Activated naive CD8-positive, alpha-beta T cell (primary cell): ENCODE measurements at regions not wholly inside any gene's neighbourhood (a gene's known extent, or its start where the extent isn't known, plus 50 kb on each side); places are given as distances from the start of the nearest gene placed in this dataset.

Experiments
- H3K27ac Mint-ChIP-seq: one replicate; pipeline ENCODE4 v1.8.0; 2021; ENCODE audit warnings: mixed read lengths
- H3K27me3 Mint-ChIP-seq: one replicate; pipeline ENCODE4 v1.8.0; 2021; ENCODE audit warnings: mixed read lengths
- H3K36me3 Mint-ChIP-seq: one replicate; pipeline ENCODE4 v1.8.0; 2021; ENCODE audit warnings: mixed read lengths
- H3K4me1 Mint-ChIP-seq: one replicate; pipeline ENCODE4 v1.8.0; 2021; ENCODE audit warnings: low read depth, mixed read lengths
- H3K4me3 Mint-ChIP-seq: one replicate; pipeline ENCODE4 v1.8.0; 2021; ENCODE audit warnings: mild to moderate bottlenecking, mixed read lengths
- H3K9me3 Mint-ChIP-seq: one replicate; pipeline ENCODE4 v1.8.0; 2021; ENCODE audit warnings: low read depth, mixed read lengths

DNA sequence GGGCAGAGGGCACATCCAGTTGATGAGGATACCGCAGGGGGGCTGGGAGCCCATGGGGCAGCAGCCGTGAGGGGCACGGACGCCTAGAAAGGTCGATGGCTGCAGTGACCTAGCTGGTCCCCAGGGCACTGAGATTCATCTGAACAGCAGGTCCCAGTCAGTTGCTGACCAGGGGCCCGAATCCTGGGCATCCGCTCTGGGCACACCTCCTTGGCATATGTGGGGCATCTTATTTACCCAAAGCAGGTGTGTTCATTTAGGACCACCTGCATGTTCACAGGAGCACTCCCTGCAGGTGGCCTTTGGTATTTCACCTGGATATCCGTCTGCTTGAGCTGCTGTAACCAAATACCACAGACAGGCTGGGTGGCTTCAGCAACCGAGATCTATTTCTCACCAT, 72.0 kb upstream of the ODC1 start:
- H3K9me3 Mint-ChIP-seq: peaks cover 9% of the 10 kb centered on the region
- H3K4me1 Mint-ChIP-seq: no peaks in the 10 kb centered on the region
- no peaks in the 10 kb centered on the region for H3K27me3 Mint-ChIP-seq
- H3K4me3 Mint-ChIP-seq: no peak overlapping the region
- H3K27ac Mint-ChIP-seq: no peak overlapping the region
- H3K36me3 Mint-ChIP-seq: peaks cover 5% of the 10 kb centered on the region

DNA sequence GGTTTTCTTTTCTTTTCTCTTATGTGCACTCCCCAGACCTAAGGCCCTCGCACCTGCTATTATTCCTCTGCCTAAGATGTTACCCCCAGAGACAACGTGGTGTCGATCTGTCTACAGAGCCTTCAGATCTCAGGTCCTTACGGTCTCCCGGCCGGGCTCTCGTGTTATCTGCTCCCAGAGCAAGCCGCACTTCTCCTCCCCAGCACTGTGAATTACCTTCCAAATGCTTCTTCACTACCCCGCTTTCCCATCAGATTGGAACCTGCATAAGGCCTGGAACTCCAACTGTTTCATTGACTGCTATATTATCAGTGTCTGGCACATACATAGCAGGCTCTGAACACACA, 71.2 kb upstream of the ODC1 start:
- peaks cover under 1% of the 10 kb centered on the region for H3K4me1 Mint-ChIP-seq
- H3K4me3 Mint-ChIP-seq: no peak overlapping the region
- no peaks in the 10 kb centered on the region for H3K27me3 Mint-ChIP-seq

DNA sequence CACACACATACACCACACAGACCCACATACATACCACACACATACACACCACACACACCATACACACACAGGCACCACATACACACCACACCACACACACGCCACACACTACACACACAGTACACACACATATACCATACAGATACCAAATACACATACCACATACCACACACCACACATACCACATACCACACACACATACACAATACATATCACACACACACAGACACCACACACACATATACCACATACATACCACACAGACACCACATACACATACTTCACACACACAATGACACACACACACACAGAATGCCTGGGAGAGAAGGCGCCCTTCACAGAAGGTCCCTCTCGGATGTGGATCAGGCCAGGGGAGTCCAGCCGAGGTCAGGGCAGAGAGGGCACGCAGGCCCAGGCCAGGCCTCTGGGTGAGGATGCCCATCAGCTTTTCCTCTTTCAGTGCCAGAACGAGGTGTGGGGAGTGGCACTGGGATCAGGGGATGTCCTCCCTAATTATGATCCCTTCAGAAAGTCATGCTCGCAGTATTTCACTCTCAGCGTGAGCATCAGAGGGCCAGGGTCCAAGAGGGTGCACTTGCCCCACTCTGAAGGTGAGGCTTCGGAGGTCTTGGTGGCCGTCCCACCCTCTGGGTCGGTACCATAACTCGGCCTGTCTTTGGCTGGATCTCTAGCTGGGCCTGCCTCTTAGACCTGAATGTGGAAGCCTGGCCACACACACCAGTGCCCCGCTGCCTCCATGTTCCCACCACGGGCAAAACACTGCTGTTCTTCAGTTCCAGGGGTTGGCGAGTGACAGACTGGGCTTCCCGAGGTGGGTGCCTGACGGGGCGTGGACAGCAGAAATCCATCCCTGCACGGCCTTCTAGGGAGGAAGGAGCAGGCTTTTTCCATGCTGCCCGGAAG, 70.6 kb upstream of the ODC1 start:
- Mint-ChIP-seq H3K4me1 (peaks cover 6% of the 10 kb centered on the region), H3K36me3 (peaks cover 8% of the 10 kb centered on the region), H3K9me3 (peaks cover 16% of the 10 kb centered on the region), H3K27me3 (no peaks in the 10 kb centered on the region), H3K27ac (no peak overlapping the region), H3K4me3 (no peak overlapping the region)

More for the DNA sequence above, 71.2 kb upstream of the ODC1 start:
- Mint-ChIP-seq H3K36me3 (peaks cover 8% of the 10 kb centered on the region), H3K9me3 (peaks cover 16% of the 10 kb centered on the region), H3K27ac (no peak overlapping the region)

DNA sequence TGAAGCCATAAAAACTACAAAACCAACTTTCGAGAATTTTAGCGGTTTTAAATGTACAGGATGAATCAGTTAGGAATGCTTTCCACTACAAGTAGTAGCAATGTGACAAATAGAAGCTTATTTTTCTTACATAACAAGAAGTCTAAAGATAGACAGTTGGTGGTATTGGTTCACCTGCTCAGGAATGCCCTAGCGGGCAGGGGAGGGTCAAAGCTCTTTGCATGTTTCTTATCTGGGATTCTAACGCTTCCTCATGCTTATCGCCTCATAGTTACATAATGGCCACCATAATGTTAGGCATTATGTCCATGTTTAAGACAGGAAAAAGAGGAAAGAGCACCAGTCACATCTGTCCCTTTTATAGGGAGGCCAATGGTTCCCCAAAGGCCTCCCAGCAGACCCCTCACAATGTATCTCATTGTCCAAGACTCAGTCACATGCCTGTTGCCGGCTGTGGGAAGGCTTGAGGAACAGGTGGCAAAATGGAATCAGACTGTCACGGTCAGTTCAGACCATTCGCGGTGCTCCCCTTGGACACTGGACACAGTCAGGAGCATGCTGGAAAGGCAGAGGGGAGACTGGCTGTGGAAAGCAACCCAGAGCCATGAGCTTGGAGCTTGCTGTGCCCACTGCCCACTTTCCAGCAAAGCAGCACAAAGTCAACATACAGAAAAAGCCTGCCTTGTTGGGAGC, 69.4 kb upstream of the ODC1 start:
- no peak overlapping the region for H3K4me3 Mint-ChIP-seq
- peaks cover 8% of the 10 kb centered on the region for H3K36me3 Mint-ChIP-seq
- no peaks in the 10 kb centered on the region for H3K27me3 Mint-ChIP-seq
- peaks cover 6% of the 10 kb centered on the region for H3K4me1 Mint-ChIP-seq
- peaks cover 16% of the 10 kb centered on the region for H3K9me3 Mint-ChIP-seq
- no peak overlapping the region for H3K27ac Mint-ChIP-seq

DNA sequence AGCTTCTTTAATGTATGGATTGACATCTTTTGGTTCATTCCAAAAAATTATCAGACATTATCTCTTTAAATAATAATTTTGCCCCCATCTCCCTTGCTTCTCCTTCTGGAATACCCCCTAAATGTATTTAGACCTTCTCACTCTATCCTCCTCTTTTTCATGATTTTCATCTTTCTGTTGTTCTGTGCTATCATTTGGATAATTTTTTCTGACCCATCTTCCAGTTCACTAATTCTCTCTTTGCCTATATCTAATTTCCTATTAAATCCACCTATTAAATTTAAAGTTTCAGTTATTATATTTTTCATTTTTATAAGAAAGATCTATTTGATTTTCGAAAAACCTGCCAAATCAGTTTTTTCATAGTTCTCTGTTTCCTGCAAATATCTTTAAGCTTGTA, 67.8 kb upstream of the ODC1 start:
- Mint-ChIP-seq H3K27ac (no peak overlapping the region), H3K4me3 (no peak overlapping the region), H3K36me3 (peaks cover 8% of the 10 kb centered on the region), H3K9me3 (peaks cover 16% of the 10 kb centered on the region), H3K4me1 (peaks cover 6% of the 10 kb centered on the region), H3K27me3 (no peaks in the 10 kb centered on the region)

DNA sequence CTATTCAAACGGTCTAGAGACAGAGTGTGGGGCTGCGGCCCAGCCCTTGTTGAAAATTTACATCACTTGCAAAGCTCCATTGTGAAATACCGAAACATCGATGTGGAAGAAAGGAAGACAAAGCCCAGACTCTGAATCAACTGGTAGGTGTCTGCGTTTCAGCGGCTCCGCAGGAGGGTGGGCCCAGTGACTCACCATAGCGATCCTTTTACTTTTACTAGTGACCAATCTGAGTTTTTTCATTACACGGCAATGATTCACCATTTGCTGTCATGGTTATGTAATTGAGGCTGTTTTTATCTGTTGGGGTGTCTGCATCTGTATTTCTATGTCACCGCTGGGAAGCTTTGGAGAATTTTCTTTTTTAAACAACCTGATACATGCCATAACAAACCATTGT, 66.6 kb upstream of the ODC1 start:
- Mint-ChIP-seq H3K27ac (no peak overlapping the region), H3K9me3 (peaks cover 16% of the 10 kb centered on the region), H3K36me3 (peaks cover 8% of the 10 kb centered on the region), H3K27me3 (no peaks in the 10 kb centered on the region), H3K4me1 (peaks cover 6% of the 10 kb centered on the region), H3K4me3 (no peak overlapping the region)

DNA sequence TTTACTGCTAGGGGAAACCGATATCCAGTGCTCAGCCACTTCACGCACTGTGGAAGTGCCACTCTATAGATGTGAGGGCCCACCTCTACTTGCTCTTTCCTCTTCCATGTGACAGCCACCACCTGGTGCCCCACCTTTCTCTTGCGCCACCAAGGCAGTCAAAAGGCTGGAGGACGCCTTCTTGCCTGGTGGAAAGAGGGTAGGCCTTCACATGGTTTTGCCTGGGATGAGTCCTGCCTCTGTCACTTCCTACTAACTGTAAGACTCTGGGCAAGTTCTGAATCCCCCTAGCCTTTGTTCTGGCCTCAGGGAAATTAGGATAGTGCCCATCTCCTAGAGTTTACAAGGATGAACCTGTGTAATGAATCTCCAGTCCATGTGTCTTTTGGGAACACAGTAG, 66.1 kb upstream of the ODC1 start:
- Mint-ChIP-seq H3K4me3 (no peak overlapping the region), H3K27me3 (no peaks in the 10 kb centered on the region), H3K4me1 (peaks cover 6% of the 10 kb centered on the region), H3K27ac (no peak overlapping the region), H3K36me3 (peaks cover 8% of the 10 kb centered on the region), H3K9me3 (peaks cover 16% of the 10 kb centered on the region)

DNA sequence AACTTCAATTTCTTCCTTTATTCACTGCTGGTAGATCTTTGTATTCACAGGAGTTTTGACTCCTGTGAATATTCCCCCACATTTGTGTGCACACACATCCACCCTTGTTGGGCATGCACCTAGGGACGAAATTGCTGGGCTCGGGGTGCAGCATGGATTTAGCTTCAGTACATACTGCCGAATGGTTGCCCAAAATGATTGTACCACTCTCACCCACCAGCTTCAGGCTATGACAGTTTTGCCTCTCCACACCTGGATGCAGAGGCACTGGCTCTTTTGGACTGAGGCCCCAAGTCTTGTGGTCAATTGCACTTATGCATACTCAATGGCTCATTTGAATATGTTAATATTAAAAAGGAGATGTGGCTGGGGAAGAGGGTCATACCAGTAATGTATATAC, 65.1 kb upstream of the ODC1 start:
- peaks cover 6% of the 10 kb centered on the region for H3K4me1 Mint-ChIP-seq
- H3K27me3 Mint-ChIP-seq: no peaks in the 10 kb centered on the region
- no peak overlapping the region for H3K27ac Mint-ChIP-seq
- H3K36me3 Mint-ChIP-seq: peaks cover 8% of the 10 kb centered on the region
- peaks cover 16% of the 10 kb centered on the region for H3K9me3 Mint-ChIP-seq
- no peak overlapping the region for H3K4me3 Mint-ChIP-seq

DNA sequence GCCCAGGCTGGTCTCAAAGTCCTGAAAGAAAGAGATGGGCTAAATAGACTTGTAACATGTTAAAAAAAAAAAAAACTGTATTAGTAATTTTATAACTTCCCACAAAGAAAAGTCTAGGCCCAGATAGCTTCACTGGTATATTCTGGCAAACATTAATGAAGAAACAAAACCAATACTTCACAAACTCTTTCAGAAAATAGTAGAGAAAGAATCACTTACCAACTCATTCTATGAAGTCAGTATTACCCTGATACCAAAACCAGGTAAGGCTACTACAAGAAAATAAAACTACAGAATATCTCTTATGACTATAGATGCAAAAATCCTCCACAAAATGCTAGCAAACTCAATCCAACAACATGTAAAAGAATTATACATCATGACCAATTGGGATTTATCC, 59.9 kb upstream of the ODC1 start:
- Mint-ChIP-seq H3K36me3 (no peaks in the 10 kb centered on the region), H3K4me1 (no peaks in the 10 kb centered on the region), H3K27me3 (no peaks in the 10 kb centered on the region), H3K27ac (no peak overlapping the region), H3K9me3 (no peaks in the 10 kb centered on the region), H3K4me3 (no peak overlapping the region)

DNA sequence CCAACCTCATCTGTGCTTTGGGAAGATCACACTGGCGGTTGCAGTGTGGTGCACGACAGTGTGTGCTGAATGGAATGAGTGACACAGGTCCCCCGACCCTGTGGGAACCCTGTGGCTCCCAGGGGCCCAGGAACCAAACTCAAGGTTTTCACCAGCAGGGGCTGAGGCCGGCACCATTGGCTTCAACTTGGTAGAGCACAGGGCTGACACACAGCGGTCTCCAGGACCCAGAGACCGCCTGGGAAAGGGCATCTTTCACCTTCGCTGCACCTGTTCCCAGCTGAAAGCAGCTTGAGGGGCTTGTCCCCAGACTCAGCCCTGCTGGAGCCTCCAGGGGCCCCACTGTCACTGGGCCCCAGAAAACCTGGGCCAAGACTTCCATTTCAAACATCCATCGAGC, 59.0 kb upstream of the ODC1 start:
- no peaks in the 10 kb centered on the region for H3K9me3 Mint-ChIP-seq
- H3K4me1 Mint-ChIP-seq: no peaks in the 10 kb centered on the region
- peaks cover 2% of the 10 kb centered on the region for H3K36me3 Mint-ChIP-seq
- no peaks in the 10 kb centered on the region for H3K27me3 Mint-ChIP-seq
- H3K27ac Mint-ChIP-seq: no peak overlapping the region
- no peak overlapping the region for H3K4me3 Mint-ChIP-seq

DNA sequence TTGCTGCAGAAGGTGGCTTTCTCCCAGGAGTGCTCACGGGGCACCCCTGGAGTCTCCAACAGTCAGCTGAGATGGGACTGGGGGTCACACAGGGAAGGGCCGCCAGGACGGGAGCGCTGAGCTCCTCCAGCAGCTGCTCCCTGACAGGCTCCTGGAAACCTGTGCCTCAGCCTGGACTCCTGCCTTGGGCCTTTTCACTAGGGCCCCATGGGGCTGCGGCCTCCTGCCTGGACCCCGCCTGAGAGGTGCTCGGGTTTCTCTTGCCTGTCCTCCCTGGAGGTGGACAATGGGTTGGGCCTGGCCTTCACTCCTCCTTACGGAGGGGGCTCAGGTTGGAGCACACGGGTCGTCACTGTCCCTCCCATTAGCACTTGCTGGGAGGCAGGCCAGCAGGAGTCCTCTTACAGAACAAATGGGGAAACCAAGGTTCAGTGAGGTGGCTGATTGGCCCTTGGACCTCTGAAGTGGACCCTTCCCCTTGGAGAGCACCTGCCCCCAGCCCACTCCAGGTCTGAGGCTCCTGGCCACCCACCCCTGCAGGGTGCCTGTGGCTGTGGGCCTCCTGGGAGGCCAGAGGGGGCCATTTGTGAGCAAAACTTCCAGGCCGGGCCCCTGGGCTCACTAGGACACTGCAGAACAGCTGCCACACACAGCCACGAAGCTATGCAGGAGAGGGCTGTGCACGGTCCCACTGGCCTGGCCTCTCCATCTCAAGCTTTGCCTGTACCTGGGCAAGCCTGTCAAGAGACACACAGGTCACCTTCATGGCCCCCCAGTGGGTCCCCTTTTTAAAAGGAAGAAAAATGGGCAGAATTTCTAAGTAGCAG, 57.1 kb upstream of the ODC1 start:
- H3K4me3 Mint-ChIP-seq: no peak overlapping the region
- H3K27ac Mint-ChIP-seq: no peak overlapping the region
- peaks cover 2% of the 10 kb centered on the region for H3K36me3 Mint-ChIP-seq
- H3K4me1 Mint-ChIP-seq: no peaks in the 10 kb centered on the region
- no peaks in the 10 kb centered on the region for H3K9me3 Mint-ChIP-seq
- no peaks in the 10 kb centered on the region for H3K27me3 Mint-ChIP-seq

DNA sequence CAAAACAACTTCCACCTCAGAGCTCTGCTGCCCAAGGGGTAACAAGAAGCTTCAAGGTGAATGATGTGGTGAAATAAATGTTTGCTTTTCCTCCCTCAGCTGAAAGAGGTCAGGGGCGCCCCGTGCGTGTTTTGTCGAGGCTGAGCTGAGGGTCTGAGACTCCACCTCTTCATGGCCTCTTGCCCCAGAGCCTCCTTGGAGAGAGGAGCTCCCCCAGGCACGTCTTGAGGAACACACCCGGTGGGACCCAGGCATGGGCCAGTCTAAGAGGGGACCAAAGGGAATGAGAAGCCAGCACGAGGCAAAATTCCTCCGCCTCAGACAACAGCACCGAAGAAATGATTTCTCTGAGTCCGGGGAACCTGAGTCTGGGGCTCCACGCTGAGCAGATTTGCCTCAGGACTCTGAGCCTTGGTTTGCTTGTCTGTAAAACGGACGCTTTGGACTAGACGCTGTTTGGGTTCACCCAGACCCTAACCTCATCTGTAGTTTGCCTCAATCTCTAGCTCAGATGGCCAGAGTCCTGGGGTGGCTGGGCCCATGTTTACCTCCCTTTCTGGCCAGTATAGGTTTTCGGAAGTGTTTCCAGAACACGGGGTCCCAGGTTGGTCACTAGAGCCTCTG, 56.4 kb upstream of the ODC1 start:
- Mint-ChIP-seq H3K36me3 (peaks cover 2% of the 10 kb centered on the region), H3K4me3 (no peak overlapping the region), H3K4me1 (no peaks in the 10 kb centered on the region), H3K27me3 (no peaks in the 10 kb centered on the region), H3K27ac (no peak overlapping the region), H3K9me3 (no peaks in the 10 kb centered on the region)

DNA sequence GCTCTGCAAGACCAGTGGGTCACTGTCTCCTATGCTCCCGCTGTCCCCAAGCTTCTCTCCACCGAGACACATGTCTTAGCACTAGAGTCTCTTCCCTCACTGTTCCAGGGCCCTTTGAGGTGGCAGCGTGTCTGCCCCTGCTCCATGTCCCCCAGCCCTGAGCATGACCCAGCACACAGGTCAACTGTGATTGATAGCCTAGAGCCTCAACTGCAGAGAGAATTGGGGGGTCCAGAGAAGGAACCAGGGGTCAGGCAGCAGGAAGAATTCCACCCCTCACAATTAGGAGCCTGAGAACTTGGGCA, 54.6 kb upstream of the ODC1 start:
- Mint-ChIP-seq H3K4me3 (no peak overlapping the region), H3K36me3 (peaks cover 2% of the 10 kb centered on the region), H3K27ac (peak overlapping the region; percentile 34), H3K4me1 (peaks cover 4% of the 10 kb centered on the region), H3K9me3 (no peaks in the 10 kb centered on the region), H3K27me3 (no peaks in the 10 kb centered on the region)

DNA sequence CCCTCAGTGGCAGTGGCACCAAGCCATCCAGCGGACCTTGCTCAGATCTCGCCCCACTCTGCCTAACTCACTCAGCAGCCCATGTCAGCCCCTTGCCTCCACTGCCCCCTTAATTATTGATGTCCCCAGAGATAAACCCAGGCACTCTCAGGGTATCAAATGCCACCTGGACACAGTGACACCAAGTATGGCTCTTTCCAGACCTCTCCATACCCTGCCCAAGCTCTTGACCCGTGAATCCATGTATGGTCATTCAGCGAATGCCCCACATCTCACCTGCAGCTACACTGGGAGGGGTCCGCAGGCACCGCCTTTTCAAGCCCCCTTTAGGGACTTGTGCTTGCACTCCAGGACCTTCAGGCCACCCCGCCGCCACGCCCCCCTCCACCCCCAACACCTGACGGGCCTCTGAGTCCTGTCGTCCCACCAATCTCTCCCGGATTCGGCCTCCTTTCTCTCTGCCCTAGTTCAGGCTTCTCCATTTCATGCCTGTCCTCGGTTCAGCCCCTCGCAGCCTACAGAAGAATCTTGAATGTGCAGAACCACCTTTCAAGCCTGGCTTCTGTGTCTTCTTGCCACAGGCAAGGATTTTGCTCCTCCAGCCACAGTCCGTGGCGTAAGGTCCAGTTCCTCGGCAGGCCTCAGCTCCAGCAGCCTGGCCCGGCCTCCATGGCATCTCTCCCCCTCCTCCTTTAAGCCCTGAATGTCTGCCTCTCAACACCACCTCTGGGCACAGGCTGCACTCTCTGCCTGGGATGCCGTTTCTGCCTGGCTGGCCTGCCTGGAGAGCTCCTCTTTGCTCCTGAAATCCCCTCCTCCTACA, 54.1 kb upstream of the ODC1 start:
- H3K27ac Mint-ChIP-seq: peak overlapping the region; percentile 34

More for the DNA sequence above, 54.1 kb upstream of the ODC1 start:
- no peaks in the 10 kb centered on the region for H3K9me3 Mint-ChIP-seq
- no peak overlapping the region for H3K4me3 Mint-ChIP-seq
- H3K4me1 Mint-ChIP-seq: peaks cover 5% of the 10 kb centered on the region
- no peaks in the 10 kb centered on the region for H3K27me3 Mint-ChIP-seq
- peaks cover 2% of the 10 kb centered on the region for H3K36me3 Mint-ChIP-seq
